RKO (cell line): ENCODE measurements at regions not wholly inside any gene's neighbourhood (a gene's known extent, or its start where the extent isn't known, plus 50 kb on each side); places are given as distances from the start of the nearest gene placed in this dataset.
"Not testable (repeated sequence)": the region's sequence is repeated elsewhere in the genome, so short reads cannot be mapped to it uniquely, and the experiment has no call there.

Experiments used
- DNase-seq: peaks from one replicate; pipeline ENCODE4 v3.0.0-alpha.2; 2016; ENCODE audit warnings: low spot score

DNA sequence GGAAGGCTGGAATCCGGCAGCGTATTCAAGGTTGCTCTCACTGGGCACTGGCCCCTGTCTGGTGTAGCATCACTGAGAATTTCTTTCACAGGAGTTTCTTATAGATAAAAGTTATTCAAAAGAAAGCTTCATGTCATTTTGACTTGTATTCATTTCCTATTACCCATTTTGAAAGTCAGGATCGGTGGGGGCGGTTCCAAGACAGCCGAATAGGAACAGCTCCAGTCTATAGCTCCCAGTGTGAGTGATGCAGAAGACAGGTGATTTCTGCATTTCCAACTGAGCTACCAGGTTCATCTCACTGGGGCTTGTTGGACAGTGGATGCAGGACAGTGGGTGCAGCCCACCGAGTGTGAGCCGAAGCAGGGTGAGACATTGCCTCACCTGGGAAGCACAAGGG is 51.5 kb upstream of the CDC42EP3 start:
- DNase-seq = not testable (repeated sequence)

DNA sequence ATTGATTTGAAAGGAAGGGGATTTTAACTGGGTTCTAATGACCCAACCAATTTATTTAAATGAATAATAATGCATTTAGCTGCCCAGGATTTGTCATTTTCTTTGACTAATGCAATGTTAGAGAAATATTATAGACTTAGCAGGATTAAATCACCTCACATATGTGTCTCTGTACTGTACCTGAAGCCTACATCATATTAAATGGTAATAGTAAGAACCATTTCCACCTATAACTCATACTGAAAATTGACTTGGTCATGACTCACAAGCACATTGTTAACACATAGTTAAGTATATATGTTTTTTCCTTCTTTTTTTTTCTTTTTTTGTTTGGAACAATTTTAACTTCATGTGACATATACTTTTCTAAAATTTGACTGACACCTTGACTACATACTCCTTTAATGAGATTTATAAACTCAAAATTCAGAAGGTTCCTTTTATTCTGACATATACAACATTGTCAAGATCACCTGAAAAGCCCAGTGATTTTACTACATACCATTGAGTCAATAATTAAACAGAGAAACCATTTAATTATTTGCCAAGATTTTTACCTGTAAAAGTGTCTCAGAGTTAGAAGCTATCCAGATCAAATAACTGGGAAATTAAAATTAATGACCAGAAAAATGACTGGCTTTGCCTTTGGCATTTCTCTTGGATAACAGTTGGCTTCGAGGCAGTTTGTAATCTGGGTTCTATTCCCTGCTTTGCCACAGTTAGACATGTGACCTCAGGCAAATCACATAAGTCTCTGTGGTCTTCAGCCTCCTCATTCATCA is 58.8 kb upstream of the CDC42EP3 start:
- DNase-seq = no peak

DNA sequence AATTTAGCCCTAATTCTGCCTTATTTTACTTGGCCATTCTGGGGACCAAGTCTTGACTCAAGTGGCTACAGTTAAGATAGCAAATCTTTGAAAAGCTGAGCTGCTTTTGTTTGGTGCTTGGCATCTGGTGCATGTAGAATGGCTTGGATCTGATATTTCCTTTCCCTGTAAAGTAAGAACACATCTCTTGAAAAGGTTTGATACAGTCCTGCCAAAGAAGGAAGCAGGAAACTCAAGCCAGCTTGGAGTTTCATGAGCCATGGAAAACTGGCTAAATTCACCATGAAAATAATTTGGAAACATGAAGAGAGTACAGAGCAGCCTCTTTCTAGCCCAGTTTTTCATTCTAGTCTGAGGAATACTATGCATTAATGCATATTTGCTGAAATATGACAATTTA is 61.0 kb upstream of the CDC42EP3 start:
- not testable (repeated sequence) for DNase-seq

DNA sequence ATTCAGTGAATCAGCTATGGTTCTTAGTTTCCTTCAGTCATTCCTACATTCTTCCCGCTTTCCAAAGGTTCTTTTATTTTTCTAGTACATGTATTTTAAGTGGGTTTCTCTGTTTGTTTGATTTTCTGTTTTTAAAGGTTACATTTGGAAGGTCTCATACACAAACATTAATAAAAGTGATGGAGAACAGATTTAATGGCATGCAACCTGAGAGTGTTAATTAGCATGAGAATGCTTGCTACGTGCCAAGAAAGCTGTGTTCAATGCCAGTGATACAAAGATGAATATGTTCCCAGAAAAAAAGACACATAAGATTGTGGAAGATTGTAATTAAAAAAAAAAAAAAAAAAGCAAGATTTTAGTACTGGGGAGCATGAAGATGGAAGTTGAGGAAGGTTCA is 61.8 kb upstream of the CDC42EP3 start:
- DNase-seq = no peak

DNA sequence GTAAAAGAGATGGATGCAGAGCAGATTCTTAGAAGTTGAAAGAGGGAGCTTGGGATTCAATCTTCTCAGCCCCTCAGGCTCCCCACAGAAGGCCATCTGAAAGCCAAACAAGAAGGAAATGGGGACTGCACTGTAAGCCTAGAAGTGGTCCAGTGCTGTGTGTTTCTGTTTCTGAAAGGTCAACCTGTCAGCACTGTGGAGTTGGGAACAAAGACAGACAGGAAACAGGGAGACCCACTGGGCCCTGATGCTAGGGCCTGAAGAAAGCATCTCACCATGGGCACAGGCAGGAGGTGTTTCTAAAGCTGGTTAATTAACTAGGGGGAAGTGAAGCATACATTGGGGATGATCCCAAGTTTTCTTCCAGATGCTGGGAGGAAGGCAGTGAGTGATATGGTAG is 62.5 kb upstream of the CDC42EP3 start:
- not testable (repeated sequence) for DNase-seq

DNA sequence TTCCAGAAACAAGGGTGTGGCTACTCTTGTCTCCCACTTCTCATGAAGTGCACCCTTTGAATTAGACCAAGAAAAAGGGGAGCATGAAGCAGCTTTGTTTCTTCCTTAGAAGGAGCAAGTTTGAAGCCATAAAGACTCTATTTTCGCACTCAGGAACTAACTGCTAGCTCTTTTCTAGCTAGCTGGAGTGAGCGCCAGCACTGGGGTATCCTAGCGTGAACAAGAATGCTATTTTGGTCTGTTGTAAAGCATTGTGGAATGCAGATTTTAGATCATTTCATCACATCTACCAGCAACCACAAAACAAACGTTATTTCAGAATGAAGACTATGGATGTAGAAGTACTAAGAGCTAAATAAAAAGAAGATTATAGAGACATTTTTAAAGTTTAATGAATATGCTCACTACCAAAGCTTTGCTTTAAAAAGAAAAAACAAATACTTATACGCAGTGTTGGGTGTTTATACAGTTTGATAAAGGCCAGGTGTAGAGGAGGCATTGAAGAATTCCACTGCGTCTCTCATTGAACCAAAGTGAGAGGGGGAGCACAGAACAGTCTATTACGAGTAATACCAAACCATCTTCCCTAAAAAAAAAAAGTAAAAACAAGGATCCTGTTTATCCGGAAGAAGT is 63.6 kb upstream of the CDC42EP3 start:
- not testable (repeated sequence) for DNase-seq

DNA sequence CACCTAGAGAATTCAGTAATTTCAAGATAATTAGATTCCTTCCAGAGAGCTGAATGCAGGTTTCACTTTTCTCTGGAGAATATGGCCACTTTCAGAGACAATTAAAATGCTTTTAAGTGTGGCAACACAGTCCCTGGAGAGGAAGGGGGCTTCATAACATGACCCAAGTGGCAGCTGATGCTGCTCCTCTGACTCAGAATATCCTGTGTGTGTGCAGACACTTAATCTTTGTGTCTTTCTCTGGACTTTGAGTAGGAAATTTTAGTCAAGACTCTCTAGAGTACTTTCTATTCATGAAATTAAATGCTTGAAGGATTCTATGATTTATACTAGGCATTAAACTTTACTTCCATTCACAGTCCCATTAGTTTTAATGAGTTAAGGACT is 64.1 kb upstream of the CDC42EP3 start:
- not testable (repeated sequence) for DNase-seq

DNA sequence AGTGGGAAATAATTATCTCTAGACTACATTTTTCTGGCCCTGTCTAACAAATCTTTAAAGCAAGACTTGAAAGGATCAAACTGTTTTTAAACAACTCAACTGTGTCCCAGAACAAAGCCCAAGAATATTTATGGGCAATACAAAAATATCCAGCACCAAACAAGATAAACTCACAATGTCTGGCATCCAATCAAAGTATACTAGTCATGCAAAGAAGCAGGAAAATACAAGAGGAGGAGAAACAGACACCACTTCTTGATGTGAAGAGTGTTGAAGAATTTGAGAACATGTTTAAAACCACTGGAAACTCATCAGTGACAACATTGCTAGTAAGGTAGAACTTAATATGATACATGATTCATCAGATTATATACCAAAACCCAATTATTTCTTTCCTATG is 66.1 kb upstream of the CDC42EP3 start:
- DNase-seq = no peak

DNA sequence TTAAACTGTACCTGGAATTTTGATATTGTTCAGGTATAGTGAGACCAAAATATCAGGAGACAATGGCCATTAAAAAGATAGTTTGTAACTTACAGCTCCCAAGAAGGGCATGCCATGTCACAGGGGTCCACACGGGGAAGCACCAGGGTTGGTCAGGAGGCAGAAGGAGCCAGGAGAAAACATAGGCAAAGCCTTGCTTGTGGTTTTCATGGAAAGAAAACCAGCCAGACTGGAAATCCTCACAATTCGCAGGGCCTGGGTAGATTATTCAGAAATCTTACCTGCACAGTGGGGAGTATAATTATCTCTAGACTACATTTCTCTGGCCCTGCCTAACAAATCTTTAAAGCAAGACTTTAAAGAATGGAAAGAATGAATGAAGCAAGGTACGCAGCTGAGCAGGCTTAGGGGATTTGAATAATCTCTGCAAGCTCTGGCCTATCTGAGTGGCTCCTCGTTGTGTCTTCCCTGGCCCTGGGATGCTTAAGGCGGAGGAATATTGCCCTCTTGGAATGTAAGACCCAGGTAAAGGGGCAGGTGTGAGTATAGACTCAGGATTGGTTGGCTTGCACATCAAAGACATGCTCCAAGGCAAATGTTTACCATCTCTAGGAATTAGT is 66.9 kb upstream of the CDC42EP3 start:
- no peak for DNase-seq

DNA sequence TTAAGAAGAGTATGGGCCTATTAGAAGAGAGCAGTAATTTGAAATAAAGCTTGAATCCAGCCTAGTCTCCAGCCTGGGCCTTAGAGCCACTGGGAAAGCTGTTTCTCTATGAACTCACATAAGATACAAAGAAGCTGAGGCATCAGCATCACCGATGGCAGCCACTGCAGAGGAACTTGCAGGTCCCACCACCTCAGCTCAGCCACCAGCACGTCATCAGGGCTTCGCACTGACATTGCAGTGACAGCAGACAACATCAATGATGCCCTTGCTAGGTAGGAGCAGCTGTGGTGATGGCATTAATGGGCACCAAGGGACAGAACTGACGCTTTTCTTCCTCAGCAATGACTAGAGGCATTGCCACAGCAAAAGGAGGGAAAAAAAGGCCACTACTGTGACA is 67.7 kb upstream of the CDC42EP3 start:
- no peak for DNase-seq

DNA sequence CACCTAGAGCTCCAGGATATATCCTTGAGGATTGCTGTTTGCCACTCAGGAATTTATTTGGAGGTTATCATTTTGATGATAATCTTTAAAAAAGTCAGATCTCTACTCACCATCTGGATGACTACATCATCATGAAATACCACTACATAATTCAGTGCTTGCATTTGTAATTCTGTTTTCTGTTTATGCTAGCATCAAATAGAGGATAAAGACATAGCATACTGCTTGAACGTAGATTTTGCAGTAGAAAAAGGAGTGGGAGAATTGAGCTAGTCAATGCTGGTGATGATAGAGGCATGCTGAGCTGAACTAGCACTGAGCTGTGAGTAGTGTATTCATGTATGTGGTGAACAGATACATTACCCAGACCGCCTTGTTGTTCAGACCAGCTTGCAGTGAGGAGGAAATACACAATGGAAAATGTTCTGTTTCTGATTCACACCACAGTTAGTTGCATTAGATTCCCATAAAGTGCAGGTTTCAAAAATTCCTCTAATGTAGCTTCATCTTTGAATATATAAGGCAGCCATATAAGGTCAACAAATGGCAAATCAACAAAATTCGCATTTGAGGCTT is 68.8 kb upstream of the CDC42EP3 start:
- DNase-seq = no peak

DNA sequence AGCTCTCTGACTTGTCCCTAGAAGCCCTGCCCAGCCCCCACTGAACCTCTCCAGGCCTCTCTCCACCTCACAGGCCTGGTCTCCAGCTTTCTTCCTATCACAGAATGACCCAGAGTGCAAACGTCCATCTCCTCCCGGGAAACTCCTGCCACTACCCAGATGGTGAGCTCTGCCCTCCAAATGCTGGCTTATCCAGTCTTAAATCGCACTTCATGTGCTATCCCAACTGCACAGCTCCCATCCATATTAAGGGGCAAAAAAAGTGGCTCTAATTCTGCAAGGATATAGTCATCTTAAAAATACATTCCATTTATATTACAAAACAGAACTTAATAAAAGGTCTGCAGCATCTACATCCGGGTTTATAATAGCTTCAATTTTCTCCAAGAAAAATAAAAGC is 70.8 kb upstream of the CDC42EP3 start:
- no peak for DNase-seq

DNA sequence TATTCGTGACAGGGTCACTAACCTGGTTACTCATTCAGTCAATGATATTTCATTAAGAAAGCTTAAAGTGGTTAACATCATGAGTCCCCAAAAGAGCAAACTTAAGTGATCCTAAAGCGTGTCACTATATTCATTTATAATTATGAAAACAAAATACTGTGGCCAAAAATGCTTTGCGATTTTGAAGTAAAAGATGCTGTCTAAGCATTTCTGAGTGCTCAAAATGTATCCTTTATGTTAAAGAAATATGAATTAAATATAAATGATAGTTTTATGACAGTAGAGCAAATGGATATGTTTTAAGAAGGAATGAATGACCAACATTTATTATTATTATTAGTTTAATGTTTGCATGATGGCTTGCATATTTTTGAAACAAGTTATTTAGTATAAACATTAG is 72.6 kb upstream of the CDC42EP3 start:
- DNase-seq = no peak

DNA sequence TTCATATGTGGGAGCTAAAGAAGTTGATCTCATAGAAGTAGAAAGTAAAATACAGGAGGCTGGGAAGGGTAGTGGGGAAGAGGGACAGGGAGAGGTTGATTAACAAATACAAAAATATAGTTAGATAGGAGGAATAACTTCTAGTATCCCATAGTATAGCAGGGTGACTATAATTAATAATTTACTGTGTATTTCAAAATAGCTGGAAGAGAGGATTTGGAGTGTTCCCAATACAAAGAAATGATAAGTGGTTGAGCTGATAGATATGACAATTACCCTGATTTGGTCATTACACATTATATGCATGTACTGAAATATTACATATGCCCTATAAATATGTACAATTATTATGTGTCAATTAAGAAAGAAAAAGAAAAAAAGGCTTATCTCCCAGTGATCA is 73.5 kb upstream of the CDC42EP3 start:
- not testable (repeated sequence) for DNase-seq

DNA sequence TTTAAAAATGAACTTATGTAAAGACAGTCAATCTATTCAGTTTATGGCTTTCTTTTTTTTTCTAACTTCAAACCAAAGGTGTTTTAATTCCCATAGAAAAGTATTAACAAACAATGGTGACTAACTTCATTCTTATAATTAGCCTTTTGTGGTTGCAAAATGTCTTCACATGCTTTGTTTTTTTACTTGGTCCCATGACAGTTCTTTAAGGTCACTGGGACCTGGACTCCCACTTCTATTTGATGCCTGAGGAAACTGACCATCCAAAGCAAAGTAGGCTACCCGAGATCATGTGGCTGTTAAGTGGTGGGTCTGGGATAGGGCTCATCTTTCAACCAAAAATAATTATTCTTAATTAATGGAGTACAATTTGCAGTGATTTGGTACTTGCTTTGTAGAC is 74.6 kb upstream of the CDC42EP3 start:
- not testable (repeated sequence) for DNase-seq

DNA sequence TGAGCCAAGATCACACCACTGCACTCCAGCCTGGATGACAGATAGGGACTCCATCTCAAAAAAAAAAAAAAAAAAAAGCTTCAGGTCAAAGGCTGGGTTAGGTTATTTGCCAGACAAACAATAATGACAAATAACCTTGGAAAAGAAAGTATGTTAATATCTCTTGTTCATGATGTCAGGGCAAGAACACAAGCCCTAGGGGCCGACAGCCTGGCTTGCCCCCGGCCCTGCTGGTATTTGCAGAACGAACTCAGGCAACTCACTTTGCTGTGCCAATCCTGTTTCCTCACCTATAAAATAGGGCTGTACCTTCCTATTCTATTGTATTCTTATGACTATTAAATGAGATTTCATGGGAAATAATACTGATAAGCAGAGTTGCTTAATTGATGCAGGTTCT is 75.4 kb upstream of the CDC42EP3 start:
- no peak for DNase-seq

DNA sequence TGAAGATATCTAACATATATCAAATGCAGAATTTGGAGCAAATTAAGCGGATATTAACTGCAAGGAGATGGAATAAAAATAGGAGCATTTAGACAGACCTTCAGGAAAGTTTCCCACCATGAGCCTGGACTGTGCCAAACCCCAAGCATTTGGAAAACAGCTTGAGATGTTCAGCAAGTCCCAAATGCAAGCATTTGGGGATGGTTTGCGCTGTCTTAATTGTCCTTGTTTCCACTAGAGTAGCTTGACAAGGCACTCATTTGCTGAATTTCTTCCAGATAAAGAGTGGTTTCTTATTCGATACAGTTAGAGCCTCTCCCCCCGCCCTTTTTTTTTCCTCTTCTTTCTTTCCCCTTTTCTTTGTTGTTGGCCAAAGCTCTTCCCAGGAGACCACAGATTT is 77.1 kb upstream of the CDC42EP3 start:
- DNase-seq = no peak

DNA sequence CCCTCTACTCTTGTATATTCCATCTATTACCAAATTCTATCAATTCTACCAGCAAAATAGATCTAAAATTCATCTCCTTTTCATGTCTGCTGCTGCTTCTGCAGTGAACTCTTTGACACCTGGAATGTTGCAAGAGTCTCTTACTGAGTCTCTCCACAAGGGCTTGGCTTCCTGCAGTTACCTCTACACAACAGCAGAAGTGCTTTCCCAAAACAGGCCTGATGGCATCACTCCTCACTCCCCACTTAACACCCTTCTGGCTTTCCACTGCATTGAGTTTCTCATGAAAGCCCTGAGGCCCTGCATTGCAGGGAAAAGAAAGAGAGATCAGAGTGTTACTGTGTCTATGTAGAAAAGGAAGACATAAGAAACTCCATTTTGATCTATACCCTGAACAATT is 78.8 kb upstream of the CDC42EP3 start:
- not testable (repeated sequence) for DNase-seq

DNA sequence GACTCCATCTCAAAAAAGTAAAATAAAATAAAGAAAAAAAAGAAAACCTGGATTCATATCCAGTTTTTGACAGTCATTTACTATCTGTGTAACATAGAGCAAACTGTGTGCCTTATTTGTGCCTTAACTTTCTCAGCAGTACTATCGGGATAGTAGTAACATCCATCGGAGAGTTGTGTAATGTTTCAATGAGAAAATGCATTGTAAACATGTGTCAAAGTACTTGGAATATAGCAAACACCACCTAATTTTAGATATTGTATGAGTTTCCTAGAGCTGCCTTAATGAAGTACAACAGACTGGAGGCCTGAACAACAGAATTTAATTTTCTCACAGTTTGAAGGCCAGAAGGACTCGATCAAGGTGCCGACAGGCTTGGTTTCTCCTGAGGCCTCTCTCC is 81.3 kb upstream of the CDC42EP3 start:
- DNase-seq = no peak

DNA sequence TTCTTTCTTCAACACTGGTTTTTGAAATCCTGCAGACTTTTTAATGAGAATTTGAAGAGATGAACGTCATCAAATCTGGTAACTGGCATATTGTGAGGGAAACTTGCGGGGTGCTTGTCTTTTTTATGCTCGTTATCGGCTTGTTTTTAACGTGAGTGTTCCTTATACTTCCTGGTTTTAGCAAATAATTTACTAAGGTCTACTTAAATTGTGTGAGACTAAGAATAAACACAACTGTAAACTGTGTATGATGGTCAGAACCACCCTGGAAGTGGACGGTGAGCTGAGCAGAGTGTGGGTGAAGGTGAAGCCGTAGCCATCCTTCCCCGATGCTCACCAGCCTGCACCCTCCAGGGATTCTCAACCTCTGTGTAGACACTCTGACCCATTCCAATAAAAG is 82.3 kb upstream of the CDC42EP3 start:
- DNase-seq = no peak

DNA sequence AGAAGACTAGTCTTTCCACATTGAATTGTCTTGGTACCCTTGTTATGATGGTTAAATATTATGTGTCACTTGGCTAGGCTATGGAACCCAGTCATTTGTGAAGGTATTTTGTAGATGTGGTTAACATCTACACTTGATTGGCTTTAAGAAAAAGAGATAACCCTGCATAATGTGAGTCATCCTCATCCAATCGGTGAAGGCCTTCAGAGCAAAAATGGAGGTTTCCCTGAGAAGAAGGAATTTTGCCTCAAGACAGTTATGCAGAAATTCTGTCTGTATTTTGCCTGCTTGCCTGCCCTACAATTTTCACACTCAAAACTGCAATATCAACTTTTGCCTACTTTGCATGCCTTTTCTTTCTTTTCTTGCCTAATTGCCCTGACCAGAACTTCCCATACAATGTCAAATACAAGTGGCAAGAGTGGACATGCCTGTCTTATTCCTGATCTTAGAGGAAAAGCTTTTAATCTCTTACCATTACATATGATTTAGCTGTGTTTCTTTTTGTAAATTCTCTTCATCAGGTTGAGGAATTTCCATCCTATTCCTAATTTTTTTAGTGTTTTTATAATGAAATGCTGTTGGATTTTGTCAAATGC is 84.6 kb upstream of the CDC42EP3 start:
- DNase-seq = not testable (repeated sequence)

DNA sequence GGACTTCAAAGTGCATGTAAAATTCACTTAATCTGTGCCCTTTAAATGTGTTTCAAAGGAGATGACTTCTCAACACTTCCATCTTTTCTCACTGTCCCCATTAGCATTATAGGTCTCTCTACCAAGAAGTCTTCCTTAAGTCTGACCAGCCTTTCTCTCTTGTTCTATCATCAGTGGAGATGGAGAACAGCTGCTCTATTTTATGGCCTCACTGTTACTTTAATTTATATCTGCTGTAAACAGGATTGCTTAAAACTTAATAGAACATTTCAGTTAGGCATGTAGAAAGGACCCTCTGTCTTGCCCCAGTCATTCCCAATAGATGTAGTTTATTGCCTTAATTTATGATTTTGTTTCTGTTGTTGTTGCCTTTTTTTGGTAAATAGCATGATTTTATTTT is 86.0 kb upstream of the CDC42EP3 start:
- DNase-seq = not testable (repeated sequence)

DNA sequence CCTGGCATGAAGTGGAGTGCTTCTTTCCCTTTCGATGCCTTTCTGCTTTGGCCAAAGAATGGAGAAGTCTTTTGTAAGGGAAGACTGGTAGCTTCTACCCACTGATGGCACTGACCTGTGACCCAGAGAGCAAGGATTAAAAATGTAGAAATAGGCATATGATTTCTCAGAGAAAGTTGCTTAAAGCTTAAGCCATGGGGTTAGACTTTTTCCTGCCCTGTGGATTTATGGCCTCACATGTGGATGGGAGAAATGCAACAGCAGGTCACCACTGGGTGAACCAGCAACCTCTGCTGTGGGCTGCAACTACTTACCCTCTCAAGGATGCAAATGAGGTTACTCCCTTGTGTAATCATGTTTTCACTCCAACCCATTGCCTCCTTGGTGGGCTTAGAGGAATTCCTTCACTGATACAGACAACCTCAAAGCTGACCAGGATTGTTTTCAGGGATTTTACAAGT is 86.7 kb upstream of the CDC42EP3 start:
- DNase-seq = not testable (repeated sequence)
